ENCODE measurements at regions not wholly inside any gene's neighbourhood (a gene's known extent, or its start where the extent isn't known, plus 50 kb on each side); places are given as distances from the start of the nearest gene placed in this dataset.

DNA sequence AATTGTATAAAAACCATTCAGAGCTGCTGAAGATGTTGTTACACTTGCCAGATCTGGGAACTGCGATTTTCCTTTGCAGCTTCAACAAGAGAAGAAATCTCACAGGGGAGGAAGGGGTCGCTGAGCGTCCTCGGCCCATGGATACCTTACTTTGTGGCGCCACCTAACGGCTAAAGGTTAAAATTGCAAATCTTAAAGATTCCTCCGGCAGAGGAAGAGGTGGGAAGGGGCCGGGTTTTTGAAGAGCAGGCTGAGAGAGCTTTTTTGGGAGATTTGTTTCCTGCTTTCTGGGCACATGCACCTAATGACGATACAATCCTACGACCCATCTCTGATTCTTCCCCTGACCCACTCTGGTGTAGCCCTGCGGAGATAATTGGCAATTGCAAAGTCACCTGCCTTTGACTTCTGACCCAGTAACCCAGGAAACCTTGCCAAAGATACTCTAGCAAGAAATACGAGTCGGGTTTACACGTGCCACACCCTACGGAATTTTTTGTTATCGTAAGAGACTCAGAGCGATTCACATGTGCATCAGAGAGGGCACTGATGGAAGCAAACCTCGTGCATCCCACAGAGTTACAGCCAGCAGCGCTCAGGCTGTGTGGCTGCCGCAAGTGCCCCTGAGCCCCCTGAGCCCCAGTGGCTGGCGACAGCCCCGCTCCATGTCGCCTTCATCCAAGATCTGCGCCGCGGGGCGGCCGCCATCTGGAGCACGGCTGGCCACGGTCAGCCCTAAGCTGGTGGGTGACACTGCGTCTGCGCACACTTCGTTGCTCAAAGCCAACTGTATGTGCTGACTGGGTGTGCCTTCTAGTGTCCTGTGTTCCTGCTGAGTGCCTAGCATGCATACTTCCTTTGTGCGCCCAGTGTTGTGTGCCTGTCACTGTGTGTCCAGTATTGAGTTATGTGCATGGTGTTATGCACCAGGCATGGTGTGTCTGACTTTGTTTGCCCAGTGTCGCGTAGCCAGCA, 55.2 kb upstream of the CHRNA7 start:
- DNase-seq (ENCODE audit: low spot score) (no peak), ATAC-seq (ENCODE audit: insufficient number of reproducible peaks, low FRiP score, low read depth) (no peak)
- Histone ChIP-seq H3K36me3 (no peaks in the 10 kb centered on the region), H3K4me1 (ENCODE audit: control insufficient read depth in 1 of 2, low read depth in 2 of 2) (peaks cover 0 to 4% of the 10 kb centered on the region in 2 donors), H3K4me3 (peak overlapping the region; percentile 27), H3K27ac (no peak overlapping the region), H3K27me3 (replicated peaks; ENCODE audit: insufficient read depth) (no peaks in the 10 kb centered on the region), H3K9me3 (no peaks in the 10 kb centered on the region)
- peak; percentile 30 for TF ChIP-seq CTCF (IDR thresholded peaks at IDR 0.05)

DNA sequence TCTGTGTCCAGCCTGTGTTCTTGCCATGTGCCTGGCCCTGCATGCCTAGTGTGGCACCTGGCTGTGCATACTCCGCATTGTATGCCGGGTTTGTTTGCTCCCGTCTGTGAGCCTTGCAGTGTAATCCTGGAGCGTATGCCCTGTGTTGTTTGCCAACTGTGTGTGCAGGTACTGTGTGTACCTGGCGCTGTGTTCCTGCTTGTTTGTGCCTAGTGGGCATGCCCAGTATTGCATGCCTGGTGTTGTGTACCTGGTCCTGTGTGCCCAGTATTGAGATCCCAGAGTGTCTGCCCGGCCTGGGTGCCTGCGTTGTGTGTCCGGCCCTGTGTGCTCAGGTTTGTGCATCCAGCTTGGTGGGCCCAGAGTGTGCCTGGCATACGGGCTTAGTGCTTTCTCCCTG, 54.5 kb upstream of the CHRNA7 start:
- Histone ChIP-seq H3K36me3 (no peaks in the 10 kb centered on the region), H3K27ac (no peak overlapping the region), H3K27me3 (replicated peaks; ENCODE audit: insufficient read depth) (no peaks in the 10 kb centered on the region), H3K9me3 (no peaks in the 10 kb centered on the region), H3K4me3 (no peak overlapping the region), H3K4me1 (ENCODE audit: control insufficient read depth in 1 of 2, low read depth in 2 of 2) (peaks cover 0 to 4% of the 10 kb centered on the region in 2 donors)
- DNase-seq (ENCODE audit: low spot score) (no peak), ATAC-seq (ENCODE audit: insufficient number of reproducible peaks, low FRiP score, low read depth) (no peak)
- no peak for TF ChIP-seq CTCF (IDR thresholded peaks at IDR 0.05)

- H3K9me3 ChIP-seq = no peaks in the 10 kb centered on the region
- H3K27me3 ChIP-seq (replicated peaks; ENCODE audit: insufficient read depth) = no peaks in the 10 kb centered on the region
- no peak overlapping the region for H3K4me3 ChIP-seq
- peaks cover 0 to 4% of the 10 kb centered on the region in 2 donors for H3K4me1 ChIP-seq (ENCODE audit: control insufficient read depth in 1 of 2, low read depth in 2 of 2)
- H3K36me3 ChIP-seq = no peaks in the 10 kb centered on the region
- DNase-seq (ENCODE audit: low spot score) (no peak), ATAC-seq (ENCODE audit: insufficient number of reproducible peaks, low FRiP score, low read depth) (no peak)
- no peak overlapping the region for H3K27ac ChIP-seq
- no peak for TF ChIP-seq CTCF (IDR thresholded peaks at IDR 0.05)
Observed at GRCh38 chr15:31977138-31977537, 53.2 kb upstream of the CHRNA7 start.

GRCh38 chr15:31977812-31978661, 52.3 kb upstream of the CHRNA7 start:
- no peak for DNase-seq (ENCODE audit: low spot score)
- TF ChIP-seq CTCF (IDR thresholded peaks at IDR 0.05) = peak; percentile 66

More at GRCh38 chr15:31977812-31978661, 52.3 kb upstream of the CHRNA7 start:
- no peak overlapping the region for H3K27ac ChIP-seq
- H3K9me3 ChIP-seq = no peaks in the 10 kb centered on the region
- H3K4me1 ChIP-seq (ENCODE audit: control insufficient read depth in 1 of 2, low read depth in 2 of 2) = peaks cover 0 to 4% of the 10 kb centered on the region in 2 donors
- H3K36me3 ChIP-seq = no peaks in the 10 kb centered on the region
- no peaks in the 10 kb centered on the region for H3K27me3 ChIP-seq (replicated peaks; ENCODE audit: insufficient read depth)
- ATAC-seq (ENCODE audit: insufficient number of reproducible peaks, low FRiP score, low read depth) = no peak
- no peak overlapping the region for H3K4me3 ChIP-seq
